ENCODE measurements at regions not wholly inside any gene's neighbourhood (a gene's known extent, or its start where the extent isn't known, plus 50 kb on each side); places are given as distances from the start of the nearest gene placed in this dataset.

DNA sequence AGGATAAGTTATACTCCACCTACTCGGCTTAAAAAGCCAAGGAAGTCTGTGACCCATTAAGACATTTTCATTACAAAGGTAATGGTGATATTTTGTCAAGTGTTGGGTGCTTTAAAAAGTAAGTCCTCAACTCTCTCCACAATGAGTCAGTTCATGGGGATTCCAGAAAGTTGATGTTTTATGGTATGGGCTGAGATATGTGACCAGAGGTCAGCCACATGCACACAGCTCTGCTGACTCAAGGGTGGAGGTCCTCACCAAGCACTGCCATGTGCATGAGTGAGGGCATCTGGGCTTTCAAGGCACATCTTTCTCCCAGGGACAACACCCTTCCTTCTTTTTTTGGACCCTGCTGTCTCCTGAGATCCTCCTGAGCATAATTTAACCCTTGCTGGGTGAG, 292.9 kb downstream of the PTEN start:
- no peak for DNase-seq (ENCODE audit: low spot score, unreplicated experiment)
- TF ChIP-seq, protein P1, sequence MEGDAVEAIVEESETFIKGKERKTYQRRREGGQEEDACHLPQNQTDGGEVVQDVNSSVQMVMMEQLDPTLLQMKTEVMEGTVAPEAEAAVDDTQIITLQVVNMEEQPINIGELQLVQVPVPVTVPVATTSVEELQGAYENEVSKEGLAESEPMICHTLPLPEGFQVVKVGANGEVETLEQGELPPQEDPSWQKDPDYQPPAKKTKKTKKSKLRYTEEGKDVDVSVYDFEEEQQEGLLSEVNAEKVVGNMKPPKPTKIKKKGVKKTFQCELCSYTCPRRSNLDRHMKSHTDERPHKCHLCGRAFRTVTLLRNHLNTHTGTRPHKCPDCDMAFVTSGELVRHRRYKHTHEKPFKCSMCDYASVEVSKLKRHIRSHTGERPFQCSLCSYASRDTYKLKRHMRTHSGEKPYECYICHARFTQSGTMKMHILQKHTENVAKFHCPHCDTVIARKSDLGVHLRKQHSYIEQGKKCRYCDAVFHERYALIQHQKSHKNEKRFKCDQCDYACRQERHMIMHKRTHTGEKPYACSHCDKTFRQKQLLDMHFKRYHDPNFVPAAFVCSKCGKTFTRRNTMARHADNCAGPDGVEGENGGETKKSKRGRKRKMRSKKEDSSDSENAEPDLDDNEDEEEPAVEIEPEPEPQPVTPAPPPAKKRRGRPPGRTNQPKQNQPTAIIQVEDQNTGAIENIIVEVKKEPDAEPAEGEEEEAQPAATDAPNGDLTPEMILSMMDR (IDR thresholded peaks at IDR 0.05; ENCODE audit: unreplicated experiment), result no peak
- Mint-ChIP-seq H3K27ac (no peak overlapping the region), H3K4me1 (ENCODE audit: low read depth) (peaks cover 6% of the 10 kb centered on the region), H3K36me3 (ENCODE audit: insufficient read depth) (no peaks in the 10 kb centered on the region), H3K4me3 (ENCODE audit: low read depth) (no peak overlapping the region), H3K9me3 (ENCODE audit: low read depth) (no peaks in the 10 kb centered on the region), H3K27me3 (no peaks in the 10 kb centered on the region)

- no peak for DNase-seq (ENCODE audit: low spot score, unreplicated experiment)
- H3K27me3 Mint-ChIP-seq, result no peaks in the 10 kb centered on the region
- H3K9me3 Mint-ChIP-seq (ENCODE audit: low read depth), result peaks cover 4% of the 10 kb centered on the region
- H3K4me1 Mint-ChIP-seq (ENCODE audit: low read depth), result peaks cover 8% of the 10 kb centered on the region
- no peak overlapping the region for H3K27ac Mint-ChIP-seq
- no peaks in the 10 kb centered on the region for H3K36me3 Mint-ChIP-seq (ENCODE audit: insufficient read depth)
- no peak overlapping the region for H3K4me3 Mint-ChIP-seq (ENCODE audit: low read depth)
- TF ChIP-seq, protein P1 (IDR thresholded peaks at IDR 0.05; ENCODE audit: unreplicated experiment), result no peak
Observed at GRCh38 chr10:88157981-88158465, 294.6 kb downstream of the PTEN start.

GRCh38 chr10:88158526-88159122, 295.2 kb downstream of the PTEN start:
- Mint-ChIP-seq H3K36me3 (ENCODE audit: insufficient read depth) (no peaks in the 10 kb centered on the region), H3K4me3 (ENCODE audit: low read depth) (no peak overlapping the region), H3K9me3 (ENCODE audit: low read depth) (peaks cover 4% of the 10 kb centered on the region), H3K27ac (no peak overlapping the region), H3K4me1 (ENCODE audit: low read depth) (peaks cover 8% of the 10 kb centered on the region), H3K27me3 (no peaks in the 10 kb centered on the region)
- TF ChIP-seq, protein P1 (IDR thresholded peaks at IDR 0.05; ENCODE audit: unreplicated experiment), result no peak
- no peak for DNase-seq (ENCODE audit: low spot score, unreplicated experiment)

GRCh38 chr10:88159127-88159829, 295.9 kb downstream of the PTEN start:
- Mint-ChIP-seq H3K27me3 (no peaks in the 10 kb centered on the region), H3K36me3 (ENCODE audit: insufficient read depth) (no peaks in the 10 kb centered on the region), H3K27ac (no peak overlapping the region), H3K4me3 (ENCODE audit: low read depth) (no peak overlapping the region), H3K4me1 (ENCODE audit: low read depth) (peaks cover 10% of the 10 kb centered on the region), H3K9me3 (ENCODE audit: low read depth) (peaks cover 4% of the 10 kb centered on the region)
- TF ChIP-seq, protein P1 (IDR thresholded peaks at IDR 0.05; ENCODE audit: unreplicated experiment), result no peak
- no peak for DNase-seq (ENCODE audit: low spot score, unreplicated experiment)

DNA sequence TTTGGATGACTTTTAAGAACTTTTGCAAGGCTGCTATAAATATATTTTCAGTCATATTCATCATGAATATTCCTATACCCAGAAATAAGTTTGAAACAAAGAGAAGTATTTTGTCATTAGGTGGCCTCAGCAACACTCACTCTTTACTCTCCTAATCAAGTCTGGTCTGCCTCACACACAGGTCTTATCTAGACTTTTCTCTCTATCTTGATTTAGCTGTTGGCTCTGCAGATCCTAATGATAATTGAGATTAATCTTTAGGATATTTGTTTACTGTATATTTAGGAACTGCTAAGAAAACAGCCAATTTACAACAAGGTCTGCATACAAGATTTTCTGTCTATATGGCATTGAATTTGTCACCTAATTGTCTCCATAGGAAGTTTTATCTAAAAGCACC, 297.6 kb downstream of the PTEN start:
- H3K4me3 Mint-ChIP-seq (ENCODE audit: low read depth), result no peak overlapping the region
- H3K27me3 Mint-ChIP-seq, result no peaks in the 10 kb centered on the region
- no peak overlapping the region for H3K27ac Mint-ChIP-seq
- H3K9me3 Mint-ChIP-seq (ENCODE audit: low read depth), result peaks cover 4% of the 10 kb centered on the region
- H3K4me1 Mint-ChIP-seq (ENCODE audit: low read depth), result peaks cover 17% of the 10 kb centered on the region
- H3K36me3 Mint-ChIP-seq (ENCODE audit: insufficient read depth), result no peaks in the 10 kb centered on the region
- TF ChIP-seq, protein P1 (IDR thresholded peaks at IDR 0.05; ENCODE audit: unreplicated experiment), result no peak
- no peak for DNase-seq (ENCODE audit: low spot score, unreplicated experiment)

Data from progenitor cell of endocrine pancreas (in vitro differentiated cells).